GM18511 (cell line): ENCODE measurements at regions not wholly inside any gene's neighbourhood (a gene's known extent, or its start where the extent isn't known, plus 50 kb on each side); places are given as distances from the start of the nearest gene placed in this dataset.

Experiments
- ATAC-seq: cut with Tn5 transposase; IDR thresholded peaks from one replicate; pipeline ENCODE4 v1.9.1; 2021; ENCODE audit warnings: mild to moderate bottlenecking, moderate library complexity; ENCODE audit not compliant: unreplicated experiment

DNA sequence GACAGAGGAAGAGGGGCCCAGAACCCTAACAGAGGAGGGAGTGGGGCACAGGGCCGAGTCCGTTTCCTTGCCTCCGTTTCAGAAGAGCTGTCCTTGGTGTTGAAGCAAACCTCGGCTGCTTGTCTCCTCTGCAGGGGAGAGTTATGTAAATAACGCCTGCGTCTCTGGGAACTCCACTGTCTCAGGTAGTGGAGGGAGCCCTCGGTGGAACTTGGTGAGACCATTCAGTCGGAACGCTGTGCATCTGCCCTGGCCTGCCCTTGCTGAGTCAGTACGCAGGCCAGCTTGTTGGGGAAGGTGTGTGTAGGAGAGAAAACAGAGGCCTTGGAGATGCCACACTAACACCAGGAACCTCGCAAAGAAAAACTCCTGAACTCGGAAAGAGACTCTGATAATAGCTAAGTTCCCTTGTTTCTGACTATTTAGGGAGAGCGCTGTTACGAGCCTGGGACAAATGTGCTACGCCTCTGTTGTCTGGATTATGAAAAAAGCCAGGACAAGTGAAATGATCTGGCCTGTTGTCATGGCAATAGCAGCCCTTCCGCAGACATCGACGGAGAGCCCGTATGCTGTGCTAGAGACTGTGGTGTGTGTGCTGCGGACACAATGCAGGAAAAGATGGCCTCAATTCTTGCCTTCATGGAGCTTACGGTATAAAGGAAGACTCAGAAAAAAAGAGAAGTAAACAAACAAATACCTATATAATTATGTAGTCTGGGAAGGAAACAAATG, 94.6 kb upstream of the AKT3 start:
- no peak for ATAC-seq

DNA sequence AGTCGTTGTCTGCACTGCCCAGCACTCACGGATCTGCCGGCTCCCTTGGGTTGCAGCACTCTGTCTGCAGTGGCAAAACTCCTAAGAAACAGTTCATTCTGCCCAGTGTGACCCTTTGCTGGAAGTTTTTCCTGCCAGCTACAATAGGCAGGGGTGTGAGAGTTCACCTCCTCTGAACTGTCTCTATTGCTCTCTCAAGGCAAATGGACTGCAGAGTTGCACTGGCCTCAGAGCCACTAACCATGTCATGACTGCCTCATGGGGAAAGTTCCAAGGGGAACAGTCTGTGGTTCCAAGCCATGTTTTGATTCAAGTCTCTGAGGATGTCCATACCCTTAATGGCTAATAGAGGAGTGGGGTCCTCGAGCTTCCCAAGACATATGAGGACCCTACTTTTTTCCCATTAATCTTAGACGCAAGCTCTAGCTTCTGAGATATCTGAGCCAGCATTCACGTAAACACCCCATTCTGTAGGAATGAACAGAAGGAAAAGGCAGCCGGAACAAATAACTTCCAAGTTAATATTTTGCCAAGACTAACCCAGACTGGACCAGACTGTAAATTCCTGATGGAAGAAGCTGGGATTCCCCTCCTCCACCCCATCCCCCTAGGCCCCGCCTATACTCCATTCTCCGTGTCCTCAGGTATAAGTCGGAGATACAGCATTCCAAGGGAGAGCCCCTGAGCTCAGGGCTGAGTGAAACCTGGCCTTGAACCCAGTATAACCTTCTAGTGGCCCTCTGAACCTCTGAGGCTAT, 93.8 kb upstream of the AKT3 start:
- ATAC-seq, result no peak

DNA sequence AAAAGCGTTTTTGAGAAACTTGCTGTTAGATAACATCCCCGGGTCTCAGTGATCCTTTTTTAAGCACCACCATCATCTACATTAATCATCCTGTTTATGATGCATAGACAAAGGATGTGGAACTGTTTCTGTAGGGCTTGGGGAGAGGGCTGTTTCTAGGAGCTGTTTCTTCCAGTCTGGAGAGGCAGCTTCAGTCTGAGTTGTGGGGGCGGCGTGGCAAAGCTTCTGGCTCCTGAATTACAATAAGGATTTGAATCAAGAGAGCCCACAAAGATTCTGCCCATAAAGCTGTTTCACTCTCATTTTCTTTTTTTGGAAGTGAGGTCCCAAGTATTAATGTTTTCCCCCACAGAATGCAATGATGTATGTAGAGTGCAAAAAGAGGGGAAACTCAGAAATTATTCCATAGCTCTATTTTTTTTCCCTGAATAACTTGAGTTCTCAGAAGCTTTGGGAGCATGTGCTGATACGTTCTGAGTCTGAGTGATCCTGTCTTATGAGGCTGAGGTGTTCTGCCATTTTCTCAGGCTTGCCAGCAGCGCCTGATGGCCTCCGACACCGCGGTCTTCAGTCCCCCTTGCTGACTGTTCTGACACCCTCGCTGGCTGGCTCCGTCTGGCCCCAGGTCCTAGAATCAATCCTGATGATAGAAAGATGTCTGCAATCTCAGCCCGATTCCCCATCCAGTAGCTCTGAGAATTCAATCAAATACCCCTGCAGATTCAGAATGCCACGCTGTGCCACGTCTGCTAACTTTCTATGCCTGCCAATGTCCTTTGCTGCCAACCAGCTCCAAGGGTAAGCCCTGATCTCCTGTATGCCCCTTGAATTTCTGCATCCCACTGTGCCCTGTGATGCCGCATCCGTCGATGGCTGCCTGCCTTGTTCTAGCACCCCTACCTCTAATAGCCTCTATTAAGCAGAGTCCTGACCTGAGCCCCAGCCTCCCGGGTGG, 92.4 kb upstream of the AKT3 start:
- ATAC-seq, result no peak

DNA sequence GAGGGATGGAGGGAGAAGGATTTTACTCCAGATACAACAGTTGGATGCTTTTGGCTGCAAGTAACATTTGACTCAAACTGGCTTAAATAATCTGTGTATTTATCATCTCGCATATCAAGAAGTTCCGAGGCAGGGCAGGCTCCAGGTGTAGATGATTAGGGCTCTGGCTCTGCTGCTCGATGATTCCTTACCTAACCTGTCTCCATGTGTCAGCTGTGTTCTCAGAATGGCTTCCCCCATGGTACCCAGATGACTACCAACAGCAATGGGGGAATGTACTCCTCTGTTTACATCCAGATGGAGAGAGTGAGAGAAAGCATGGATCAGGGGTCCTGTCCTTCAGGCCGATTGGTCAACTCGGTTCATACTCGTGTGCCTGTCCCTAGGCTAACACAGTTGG, 90.4 kb upstream of the AKT3 start:
- no peak for ATAC-seq

DNA sequence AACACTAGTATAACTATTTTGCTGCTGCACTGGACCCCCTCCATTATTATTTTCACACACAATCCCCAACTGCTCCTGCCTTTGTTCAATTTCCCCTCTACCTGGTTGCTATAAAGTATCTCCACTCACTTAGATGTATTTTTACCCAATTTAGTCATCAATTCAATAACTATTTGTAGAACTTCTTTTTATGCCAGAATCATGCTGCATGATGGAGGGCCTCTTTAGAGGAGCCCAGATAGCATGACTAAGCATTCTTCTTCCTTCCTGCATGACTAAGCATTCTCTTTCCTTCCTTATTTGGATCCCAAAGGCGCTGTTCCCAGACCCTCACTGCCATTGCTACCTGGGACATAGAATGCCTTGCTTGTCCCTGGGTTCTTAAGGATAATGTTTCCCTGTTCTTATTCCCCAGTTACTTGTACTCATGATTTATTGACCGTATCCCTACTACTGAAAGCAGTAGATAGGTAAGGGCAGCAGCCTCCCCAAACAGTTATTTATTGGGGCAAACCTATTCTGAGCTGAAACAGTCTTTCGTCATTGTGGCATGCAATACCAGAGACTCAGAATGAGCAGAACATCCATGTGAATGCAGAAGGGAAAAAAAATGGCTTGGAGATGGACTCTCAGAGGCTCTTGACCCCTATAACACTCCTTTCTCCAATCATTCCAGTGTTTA, 89.3 kb upstream of the AKT3 start:
- no peak for ATAC-seq

DNA sequence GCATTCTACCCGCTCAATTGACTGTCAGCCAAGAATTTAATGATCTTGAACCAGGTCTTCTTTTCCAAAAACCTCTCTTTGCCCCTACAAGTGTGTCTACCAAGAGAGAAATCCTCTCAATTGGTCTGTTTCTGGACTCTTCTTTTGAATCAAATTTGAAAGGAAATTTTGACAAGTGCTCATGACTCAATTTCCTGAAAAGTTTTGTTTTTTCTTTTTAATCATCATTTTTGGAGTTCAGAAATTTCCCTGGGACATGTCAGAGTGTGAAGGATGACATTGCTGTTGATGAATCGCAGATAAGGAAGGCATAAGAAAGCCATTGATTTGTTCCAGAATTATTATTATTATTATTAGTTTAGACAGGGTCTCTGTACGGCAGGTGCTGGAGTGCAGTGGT, 88.2 kb upstream of the AKT3 start:
- ATAC-seq, result no peak

DNA sequence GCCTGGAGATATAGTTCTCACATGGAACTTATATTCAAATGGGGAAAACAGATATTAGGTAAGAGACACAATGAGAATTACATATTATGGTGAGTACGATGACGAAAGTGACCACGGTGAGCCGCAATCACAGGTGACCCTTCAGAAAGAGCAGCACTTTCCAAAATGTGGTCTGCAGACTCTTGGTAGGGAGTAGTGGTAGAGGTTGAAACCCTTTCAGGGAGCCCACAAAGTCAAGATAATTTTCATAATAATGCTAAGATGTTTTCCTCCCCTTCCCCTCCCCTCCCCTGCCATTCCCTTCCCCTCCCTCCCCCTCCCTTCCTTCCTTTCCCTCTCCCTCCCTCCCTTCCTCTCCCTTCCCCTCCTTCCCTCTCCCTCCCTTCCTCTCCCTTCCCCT, 83.5 kb upstream of the AKT3 start:
- ATAC-seq, result no peak

DNA sequence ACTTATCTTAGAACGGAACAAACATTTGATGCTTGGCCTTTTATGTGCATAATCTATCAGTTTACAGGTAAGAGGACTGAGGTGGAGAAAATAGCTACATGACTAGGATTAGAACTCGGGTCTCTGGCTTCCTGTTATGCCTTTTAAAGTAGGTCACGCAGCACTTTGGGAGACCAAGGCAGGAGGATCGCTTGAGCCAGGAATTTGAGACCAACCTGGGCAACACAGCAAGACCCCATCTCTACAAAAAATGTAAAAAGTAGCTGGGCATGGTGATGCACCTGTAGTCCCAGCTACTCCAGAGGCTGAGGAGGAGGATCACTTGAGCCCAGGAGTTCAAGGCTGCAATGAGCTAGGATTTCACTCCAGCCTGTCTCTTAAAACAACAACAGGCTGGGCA, 81.9 kb upstream of the AKT3 start:
- ATAC-seq, result no peak

DNA sequence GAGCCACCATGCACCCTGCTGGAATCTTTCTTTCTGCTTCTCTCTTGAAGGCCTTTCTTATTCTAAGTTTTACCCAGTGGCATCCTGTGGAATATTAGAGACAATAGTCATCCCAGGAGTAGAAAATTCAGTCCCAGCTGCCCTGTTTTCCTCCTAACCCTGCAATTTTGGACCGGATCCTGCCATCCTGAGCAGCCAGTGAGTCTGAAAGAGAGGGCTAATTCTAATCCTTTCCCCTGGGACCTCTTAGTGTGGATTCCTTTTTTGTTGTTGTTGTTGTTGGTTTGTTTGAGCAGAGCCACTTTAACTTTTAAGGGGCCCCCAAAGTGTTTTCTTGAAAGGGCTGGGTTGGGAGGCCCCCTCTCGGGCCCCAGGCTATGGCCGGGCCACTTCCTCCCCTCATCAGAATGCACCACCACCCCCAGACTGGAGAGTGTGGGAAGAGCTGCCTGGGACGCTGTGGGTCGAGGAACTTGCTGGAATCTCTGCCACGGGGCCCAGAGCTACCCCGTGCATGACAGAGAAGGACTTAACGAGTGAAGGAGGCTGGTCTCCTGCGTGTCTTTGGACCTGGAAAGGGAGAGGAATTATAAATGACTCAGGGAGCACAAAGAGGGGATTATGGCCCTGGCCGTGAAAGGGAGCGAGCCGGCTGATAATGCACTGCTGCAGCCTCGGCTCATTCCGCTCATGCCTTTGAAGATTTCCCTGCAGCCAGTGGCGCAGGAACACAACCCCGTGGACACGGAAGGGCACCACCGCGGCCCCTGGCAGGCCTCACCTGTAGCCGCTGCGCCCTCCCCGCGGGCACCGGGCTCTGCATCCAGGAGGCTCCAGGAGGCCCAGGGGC, 81.0 kb upstream of the AKT3 start:
- no peak for ATAC-seq

DNA sequence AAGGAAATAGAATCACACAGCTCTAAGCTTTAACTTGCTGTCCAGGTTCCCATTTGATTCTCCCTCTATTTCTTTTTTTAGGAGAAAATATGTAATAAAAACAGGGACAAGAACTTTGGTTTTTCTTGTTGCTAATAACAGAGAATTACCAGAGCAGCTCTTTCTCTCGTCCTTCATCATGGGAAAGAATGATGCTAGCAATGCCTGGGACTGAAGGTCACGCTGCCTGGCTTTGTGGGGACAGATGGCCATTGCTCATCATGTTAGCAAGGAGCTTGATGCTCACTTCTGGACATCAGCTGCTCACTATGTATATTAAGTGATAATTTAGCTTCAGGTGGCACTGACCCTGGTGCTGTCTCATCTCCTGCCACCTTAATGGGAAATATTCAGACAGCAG, 77.3 kb upstream of the AKT3 start:
- ATAC-seq, result no peak

DNA sequence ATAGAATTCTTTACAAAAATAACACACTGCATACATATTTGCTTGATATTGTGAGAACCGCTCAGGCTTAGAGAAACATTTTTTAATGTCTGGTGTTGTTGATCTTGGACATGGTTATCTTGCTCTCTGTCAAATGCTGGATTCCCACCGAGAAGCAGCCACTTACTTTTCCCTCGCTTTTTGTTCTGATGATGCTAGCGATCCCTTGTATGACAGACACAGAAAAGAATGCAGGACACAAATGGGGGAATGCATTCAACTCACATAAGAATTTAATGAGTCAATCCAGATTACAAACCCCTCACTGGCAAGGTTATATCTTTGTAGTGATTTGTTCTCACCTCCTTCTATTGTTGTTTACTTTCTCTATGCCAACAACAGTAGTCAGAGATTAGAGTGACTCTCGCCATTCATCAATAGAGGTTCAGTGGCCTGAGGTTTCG, 76.8 kb upstream of the AKT3 start:
- no peak for ATAC-seq

DNA sequence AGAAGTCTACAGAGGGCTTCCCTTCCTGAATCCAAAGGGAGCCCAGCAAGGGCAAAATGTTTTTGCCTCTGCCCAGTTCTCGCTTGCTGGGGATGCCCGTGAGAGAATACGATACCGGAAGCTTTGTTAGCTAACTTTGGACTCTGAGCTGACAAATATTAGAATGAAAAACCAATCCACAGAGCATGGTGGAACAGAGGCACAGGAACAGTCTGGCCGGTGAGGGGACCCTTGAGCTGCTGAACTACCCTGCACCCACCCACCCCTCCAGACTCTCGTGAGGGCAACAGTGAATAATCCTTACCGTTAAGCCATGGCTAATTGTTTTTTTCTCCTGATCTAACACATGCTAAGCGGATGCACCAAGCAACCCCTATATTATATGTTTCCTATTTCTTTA, 76.3 kb upstream of the AKT3 start:
- no peak for ATAC-seq

DNA sequence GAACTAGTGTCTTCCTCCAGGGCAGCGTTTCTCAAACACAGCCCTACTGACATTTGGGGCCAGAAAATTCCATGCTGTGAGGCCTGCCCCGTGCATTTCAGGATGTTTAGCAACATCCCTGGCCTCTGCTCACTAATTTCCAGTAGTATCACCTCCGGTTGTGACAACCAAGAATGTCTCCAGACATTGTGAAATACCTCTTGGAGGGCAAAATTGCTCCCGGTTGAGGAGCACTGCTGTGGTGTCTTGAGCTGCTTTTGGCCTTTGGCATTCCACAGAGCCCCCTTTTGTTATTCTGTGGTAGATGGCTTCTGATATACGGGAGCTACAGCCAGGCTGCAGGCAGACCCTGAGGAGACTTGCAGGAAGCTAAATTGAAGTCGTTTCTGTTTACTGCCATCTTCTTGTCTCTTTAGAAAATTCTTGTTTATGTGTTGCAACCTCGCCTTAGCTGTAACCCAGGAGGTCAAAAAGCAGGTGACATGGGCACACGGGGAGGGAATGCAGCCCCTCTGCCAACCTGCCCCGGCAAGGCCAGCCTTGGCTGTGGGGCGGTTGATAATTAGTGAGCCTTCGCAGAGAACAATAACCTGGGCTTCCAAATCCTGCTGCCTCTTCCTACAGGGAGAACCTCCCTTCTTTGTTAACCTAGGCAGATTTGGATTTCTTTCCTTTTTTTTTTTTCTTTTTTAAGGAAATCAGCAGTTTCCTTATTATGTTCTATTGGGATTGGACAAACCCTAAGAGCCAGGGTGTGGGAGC, 74.7 kb upstream of the AKT3 start:
- no peak for ATAC-seq

DNA sequence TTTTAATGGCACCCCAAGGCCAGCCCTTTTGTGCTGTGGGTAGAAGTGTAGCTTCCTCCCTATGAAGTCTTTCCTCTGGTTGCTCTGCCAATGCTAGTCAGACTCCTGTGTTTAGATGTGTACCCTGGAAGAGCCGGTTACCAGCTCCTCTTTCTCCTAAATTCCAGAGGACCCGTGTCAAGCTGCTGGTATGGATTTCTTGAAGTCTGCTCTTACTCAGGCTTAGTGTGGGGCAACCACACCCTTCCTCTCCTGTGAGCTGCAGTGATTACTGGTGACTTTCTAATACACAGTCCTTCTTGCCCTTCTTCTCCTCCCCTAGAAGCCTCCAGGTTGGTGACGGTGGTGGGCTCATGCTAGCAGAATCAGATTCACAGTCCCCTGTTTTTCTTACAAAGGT, 74.1 kb upstream of the AKT3 start:
- ATAC-seq, result no peak

DNA sequence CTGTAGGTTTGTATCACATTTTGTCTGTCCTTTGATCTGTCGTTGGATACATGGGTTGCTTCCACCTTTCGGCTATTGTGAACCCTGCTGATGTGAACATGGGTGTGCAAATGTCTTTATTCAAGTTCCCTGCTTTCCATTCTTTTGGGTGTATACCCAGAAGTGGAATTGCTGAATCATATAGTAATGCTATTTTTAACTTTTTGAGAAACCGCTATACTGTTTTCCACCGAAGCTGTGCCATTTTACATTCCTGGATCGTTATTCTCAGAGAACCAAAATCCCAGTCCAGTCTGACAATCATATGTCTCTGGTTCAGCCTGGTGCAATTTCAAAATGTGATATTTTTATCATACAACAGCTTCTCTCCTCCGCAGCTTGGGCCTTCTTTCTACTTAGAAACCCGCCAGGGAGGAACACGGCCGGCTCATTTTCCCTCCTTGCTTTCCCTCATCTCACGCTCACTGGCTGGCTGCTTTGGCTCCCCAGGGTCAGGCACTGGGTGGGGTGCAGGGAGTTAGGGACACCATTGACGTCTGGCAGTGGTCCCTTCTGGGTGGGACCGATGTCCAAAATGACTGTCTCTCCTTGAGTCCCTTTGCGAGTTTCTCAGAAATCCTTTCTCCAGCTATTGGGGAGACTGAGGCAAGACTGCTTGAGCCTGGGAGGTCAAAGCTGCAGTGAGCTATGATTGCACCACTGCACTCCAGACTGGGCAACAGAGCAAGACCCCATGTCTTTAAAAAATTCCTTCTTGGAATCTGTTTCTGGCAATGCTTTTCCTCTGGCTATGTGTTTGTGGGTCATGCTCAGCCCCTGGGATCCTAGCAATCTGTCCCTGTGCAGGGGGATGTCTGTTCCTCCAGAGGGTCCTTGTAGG, 73.5 kb upstream of the AKT3 start:
- no peak for ATAC-seq

DNA sequence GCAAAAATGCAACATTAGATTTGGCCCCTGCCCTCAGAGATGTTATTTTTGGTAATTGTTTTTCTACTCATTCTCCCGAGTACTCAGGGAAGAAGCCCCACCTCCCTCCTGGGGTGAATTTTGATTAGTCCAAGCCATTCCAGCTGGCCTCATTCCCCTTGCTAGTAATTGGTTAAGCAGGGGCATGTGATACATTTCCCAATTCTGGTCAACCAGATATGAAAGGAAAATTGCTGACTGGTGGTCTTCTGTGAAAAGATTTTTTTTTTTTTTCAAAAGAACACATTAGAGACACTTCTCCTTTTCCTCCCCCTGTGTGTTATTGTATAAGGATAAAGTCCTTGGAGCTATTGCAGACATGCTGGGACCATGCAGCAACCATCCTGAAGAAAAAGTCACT, 71.1 kb upstream of the AKT3 start:
- ATAC-seq, result no peak

DNA sequence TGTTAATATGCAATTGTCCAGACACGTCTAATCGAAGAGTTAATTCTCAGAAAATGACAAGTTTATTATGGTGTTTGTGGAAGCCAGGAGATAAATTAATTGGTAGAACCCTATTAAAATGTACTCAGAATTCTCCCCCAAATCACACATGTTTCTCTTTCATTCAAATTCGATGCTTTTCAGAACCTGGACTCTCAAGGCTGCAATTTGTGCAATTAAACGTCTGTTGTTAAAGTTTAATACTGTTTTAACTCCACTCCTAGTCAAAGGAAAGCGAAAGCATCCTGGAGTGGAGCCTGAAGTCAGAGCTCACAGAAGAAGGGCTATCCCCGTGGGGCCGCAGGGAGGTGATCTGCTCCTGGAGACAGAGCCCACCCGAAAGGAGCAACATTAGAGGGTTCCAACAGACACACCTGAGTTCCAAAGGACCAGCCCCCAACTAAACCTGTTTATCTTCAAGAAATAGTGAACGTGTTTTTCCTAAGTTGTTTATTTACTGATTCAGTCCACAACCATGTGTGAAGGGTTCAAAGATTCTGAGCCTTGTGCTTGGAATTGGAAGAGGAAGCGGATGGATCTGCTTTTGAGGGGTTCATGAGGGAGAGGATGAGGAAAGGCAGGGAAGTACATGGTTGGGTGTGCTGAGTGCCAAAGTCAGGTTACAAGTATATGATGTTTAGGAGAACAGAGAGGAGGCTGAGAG, 68.0 kb upstream of the AKT3 start:
- no peak for ATAC-seq
